ENCODE measurements at regions not wholly inside any gene's neighbourhood (a gene's known extent, or its start where the extent isn't known, plus 50 kb on each side); places are given as distances from the start of the nearest gene placed in this dataset.
"Not testable (repeated sequence)": the region's sequence is repeated elsewhere in the genome, so short reads cannot be mapped to it uniquely, and the experiment has no call there.

DNA sequence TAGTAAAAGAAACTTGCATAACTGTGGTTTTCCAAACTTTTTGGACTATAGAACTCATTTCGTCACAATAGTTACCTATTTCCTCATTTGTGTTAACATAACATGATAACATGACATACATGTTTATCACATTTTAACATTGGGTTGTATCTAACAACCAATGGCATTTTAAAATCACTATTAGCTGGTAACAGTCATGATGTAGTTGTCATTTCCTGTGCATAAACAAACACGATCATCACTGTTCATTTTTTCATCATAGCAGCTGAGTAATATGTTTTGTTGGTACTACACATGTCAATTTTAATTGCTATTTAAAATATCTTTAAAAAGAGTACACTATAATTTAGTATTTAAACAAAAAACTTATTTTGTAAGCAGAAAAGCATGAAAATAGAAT, 402.4 kb downstream of the SATB2 start:
- no peak overlapping the region for H3K14ac ChIP-seq (ENCODE audit: low read length)
- no peak overlapping the region for H4K91ac ChIP-seq (ENCODE audit: low read depth, low read length, poor library complexity)
- no peaks in the 10 kb centered on the region for H3K4me1 ChIP-seq (ENCODE audit: control insufficient read depth in 2 of 2, insufficient read depth in 1 of 2, low read depth in 1 of 2, low read length in 2 of 2)
- no CpG with 5 or more reads among the region's 2 CpGs for WGBS, 2 donors (ENCODE audit: extremely low coverage in 2 of 2, insufficient read length in 2 of 2, insufficient replicate concordance in 1 of 2)
- H3K9ac ChIP-seq (ENCODE audit: low read depth, low read length, poor library complexity): no peak overlapping the region
- no peaks in the 10 kb centered on the region for H3K9me3 ChIP-seq (replicated peaks in 1 of 2; ENCODE audit: control insufficient read depth in 2 of 2, insufficient read depth in 1 of 2, low read depth in 1 of 2, low read length in 2 of 2)
- no peak for DNase-seq (ENCODE audit: low spot score)
- H2AK5ac ChIP-seq (ENCODE audit: low read depth, low read length): no peak overlapping the region
- H3K79me1 ChIP-seq (ENCODE audit: low read depth, low read length): no peaks in the 10 kb centered on the region
- H3K4me3 ChIP-seq (ENCODE audit: low read length in 2 of 2): no peak overlapping the region
- no peak overlapping the region for H2AFZ ChIP-seq (ENCODE audit: low read length)
- H2BK5ac ChIP-seq (ENCODE audit: low read length): no peak overlapping the region
- H2BK12ac ChIP-seq (ENCODE audit: low read length): no peak overlapping the region
- H2BK15ac ChIP-seq (ENCODE audit: low read length): no peak overlapping the region
- no peaks in the 10 kb centered on the region for H3K36me3 ChIP-seq (replicated peaks in 1 of 2; ENCODE audit: control insufficient read depth in 2 of 2, insufficient read depth in 2 of 2, low read length in 2 of 2)
- no peak overlapping the region for H3K23ac ChIP-seq (ENCODE audit: low read depth, low read length, poor library complexity)
- no peak overlapping the region for H3K27ac ChIP-seq (replicated peaks; ENCODE audit: low read length)
- H3K4me2 ChIP-seq (ENCODE audit: insufficient read depth, low read length, poor library complexity, severe bottlenecking): no peak overlapping the region
- H3K18ac ChIP-seq (ENCODE audit: low read length): no peak overlapping the region
- no peak overlapping the region for H3K4ac ChIP-seq (ENCODE audit: low read length)
- no peak overlapping the region for H4K8ac ChIP-seq (ENCODE audit: low read depth, low read length)
- no peak overlapping the region for H2BK120ac ChIP-seq (ENCODE audit: low read depth, low read length)
- no peaks in the 10 kb centered on the region for H3K27me3 ChIP-seq (ENCODE audit: control insufficient read depth in 3 of 3, insufficient read depth in 3 of 3, low read depth in 1 of 3, low read length in 3 of 3)

DNA sequence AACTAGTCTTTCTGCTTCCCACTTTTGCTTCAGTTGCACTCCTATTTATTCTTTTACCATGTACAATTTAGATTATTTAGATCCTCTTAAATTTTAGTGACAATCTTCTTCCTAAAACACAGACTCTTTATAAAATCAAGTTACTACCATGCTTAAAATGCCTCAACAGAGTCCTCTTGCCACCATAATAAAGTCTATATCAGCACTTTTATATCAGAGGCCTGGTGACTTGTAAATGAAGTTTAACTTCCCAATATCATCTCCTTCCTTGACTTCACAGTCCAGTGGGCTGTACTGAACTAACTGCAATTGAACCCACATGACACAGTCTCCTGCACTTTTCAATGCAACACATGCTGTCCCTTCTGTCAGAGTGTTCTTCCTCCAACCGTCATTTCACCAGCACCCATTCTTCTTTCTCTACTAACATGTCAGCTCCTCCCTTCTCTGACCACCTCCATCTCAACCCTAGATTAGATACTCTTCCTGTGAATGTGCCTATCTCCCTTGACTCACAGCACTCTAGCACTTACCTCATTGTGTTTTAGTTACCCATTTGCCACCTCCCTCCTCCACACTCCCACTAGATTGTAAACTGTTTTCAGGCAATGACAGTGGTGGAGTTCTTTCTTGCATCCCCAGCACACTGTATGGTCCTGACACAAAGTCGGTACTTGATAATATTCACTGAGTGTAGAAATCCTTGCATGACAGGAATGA, 414.9 kb downstream of the SATB2 start:
- no peak overlapping the region for H3K4me3 ChIP-seq (ENCODE audit: low read length in 2 of 2)
- H4K8ac ChIP-seq (ENCODE audit: low read depth, low read length): no peak overlapping the region
- H2BK15ac ChIP-seq (ENCODE audit: low read length): no peak overlapping the region
- no peaks in the 10 kb centered on the region for H3K9me3 ChIP-seq (replicated peaks in 1 of 2; ENCODE audit: control insufficient read depth in 2 of 2, insufficient read depth in 1 of 2, low read depth in 1 of 2, low read length in 2 of 2)
- H3K27ac ChIP-seq (replicated peaks; ENCODE audit: low read length): no peak overlapping the region
- no CpG with 5 or more reads among the region's 2 CpGs for WGBS, 2 donors (ENCODE audit: extremely low coverage in 2 of 2, insufficient read length in 2 of 2, insufficient replicate concordance in 1 of 2)
- no peaks in the 10 kb centered on the region for H3K36me3 ChIP-seq (replicated peaks in 1 of 2; ENCODE audit: control insufficient read depth in 2 of 2, insufficient read depth in 2 of 2, low read length in 2 of 2)
- no peak overlapping the region for H3K4me2 ChIP-seq (ENCODE audit: insufficient read depth, low read length, poor library complexity, severe bottlenecking)
- DNase-seq (ENCODE audit: low spot score): no peak
- H3K9ac ChIP-seq (ENCODE audit: low read depth, low read length, poor library complexity): no peak overlapping the region
- no peak overlapping the region for H4K91ac ChIP-seq (ENCODE audit: low read depth, low read length, poor library complexity)
- no peak overlapping the region for H3K18ac ChIP-seq (ENCODE audit: low read length)
- no peaks in the 10 kb centered on the region for H3K4me1 ChIP-seq (ENCODE audit: control insufficient read depth in 2 of 2, insufficient read depth in 1 of 2, low read depth in 1 of 2, low read length in 2 of 2)
- H2BK120ac ChIP-seq (ENCODE audit: low read depth, low read length): no peak overlapping the region
- H3K4ac ChIP-seq (ENCODE audit: low read length): no peak overlapping the region
- no peaks in the 10 kb centered on the region for H3K27me3 ChIP-seq (ENCODE audit: control insufficient read depth in 3 of 3, insufficient read depth in 3 of 3, low read depth in 1 of 3, low read length in 3 of 3)
- no peak overlapping the region for H3K14ac ChIP-seq (ENCODE audit: low read length)
- H3K23ac ChIP-seq (ENCODE audit: low read depth, low read length, poor library complexity): no peak overlapping the region
- no peak overlapping the region for H2AK5ac ChIP-seq (ENCODE audit: low read depth, low read length)
- H2BK12ac ChIP-seq (ENCODE audit: low read length): no peak overlapping the region
- H2AFZ ChIP-seq (ENCODE audit: low read length): no peak overlapping the region
- H3K79me1 ChIP-seq (ENCODE audit: low read depth, low read length): no peaks in the 10 kb centered on the region
- H2BK5ac ChIP-seq (ENCODE audit: low read length): no peak overlapping the region

DNA sequence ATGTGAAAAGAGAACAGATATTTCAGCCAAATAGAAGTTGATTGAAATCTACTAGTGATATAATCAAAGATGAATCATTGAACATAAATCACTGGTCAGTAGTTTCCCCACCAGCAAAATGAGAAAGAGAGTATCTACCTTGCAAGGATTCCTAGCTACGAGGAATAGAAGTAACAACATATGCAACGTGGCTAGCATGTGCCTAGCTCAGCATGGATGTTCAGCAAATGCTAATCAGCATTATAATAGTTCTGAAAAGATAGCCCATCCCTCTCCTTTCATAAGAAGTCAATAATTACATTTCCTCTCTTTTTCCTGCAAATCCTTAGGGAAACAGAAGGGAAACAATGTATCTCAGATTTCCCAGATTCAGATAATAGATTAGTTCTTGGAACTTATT, 417.2 kb downstream of the SATB2 start:
- no peak overlapping the region for H3K18ac ChIP-seq (ENCODE audit: low read length)
- no peak overlapping the region for H2BK5ac ChIP-seq (ENCODE audit: low read length)
- no peak overlapping the region for H2BK12ac ChIP-seq (ENCODE audit: low read length)
- H2AFZ ChIP-seq (ENCODE audit: low read length): no peak overlapping the region
- no peak overlapping the region for H3K9ac ChIP-seq (ENCODE audit: low read depth, low read length, poor library complexity)
- no peak for DNase-seq (ENCODE audit: low spot score)
- WGBS, 2 donors (ENCODE audit: extremely low coverage in 2 of 2, insufficient read length in 2 of 2, insufficient replicate concordance in 1 of 2): no CpG with 5 or more reads among the region's 2 CpGs
- no peak overlapping the region for H2BK15ac ChIP-seq (ENCODE audit: low read length)
- H3K14ac ChIP-seq (ENCODE audit: low read length): no peak overlapping the region
- no peak overlapping the region for H3K27ac ChIP-seq (replicated peaks; ENCODE audit: low read length)
- no peak overlapping the region for H3K4me3 ChIP-seq (ENCODE audit: low read length in 2 of 2)
- no peak overlapping the region for H3K23ac ChIP-seq (ENCODE audit: low read depth, low read length, poor library complexity)
- no peak overlapping the region for H4K8ac ChIP-seq (ENCODE audit: low read depth, low read length)
- no peak overlapping the region for H2BK120ac ChIP-seq (ENCODE audit: low read depth, low read length)
- no peaks in the 10 kb centered on the region for H3K79me1 ChIP-seq (ENCODE audit: low read depth, low read length)
- no peak overlapping the region for H3K4me2 ChIP-seq (ENCODE audit: insufficient read depth, low read length, poor library complexity, severe bottlenecking)
- no peak overlapping the region for H2AK5ac ChIP-seq (ENCODE audit: low read depth, low read length)
- no peak overlapping the region for H3K4ac ChIP-seq (ENCODE audit: low read length)
- no peaks in the 10 kb centered on the region for H3K36me3 ChIP-seq (replicated peaks in 1 of 2; ENCODE audit: control insufficient read depth in 2 of 2, insufficient read depth in 2 of 2, low read length in 2 of 2)
- no peaks in the 10 kb centered on the region for H3K9me3 ChIP-seq (replicated peaks in 1 of 2; ENCODE audit: control insufficient read depth in 2 of 2, insufficient read depth in 1 of 2, low read depth in 1 of 2, low read length in 2 of 2)
- H3K4me1 ChIP-seq (ENCODE audit: control insufficient read depth in 2 of 2, insufficient read depth in 1 of 2, low read depth in 1 of 2, low read length in 2 of 2): no peaks in the 10 kb centered on the region
- no peak overlapping the region for H4K91ac ChIP-seq (ENCODE audit: low read depth, low read length, poor library complexity)
- H3K27me3 ChIP-seq (ENCODE audit: control insufficient read depth in 3 of 3, insufficient read depth in 3 of 3, low read depth in 1 of 3, low read length in 3 of 3): no peaks in the 10 kb centered on the region

DNA sequence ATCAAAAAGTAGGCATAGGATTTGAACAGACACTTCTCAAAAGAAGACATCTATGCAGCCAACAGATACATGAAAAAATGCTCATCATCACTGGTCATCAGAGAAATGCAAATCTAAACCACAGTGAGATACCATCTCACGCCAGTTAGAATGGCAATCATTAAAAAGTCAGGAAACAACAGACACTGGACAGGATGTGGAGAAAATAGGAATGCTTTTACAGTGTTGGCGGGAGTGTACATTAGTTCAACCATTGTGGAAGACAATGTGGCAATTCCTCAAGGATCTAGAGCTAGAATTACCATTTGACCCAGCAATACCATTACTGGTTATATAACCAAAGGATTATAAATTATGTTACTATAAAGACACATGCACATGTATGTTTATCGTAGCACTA, 424.0 kb downstream of the SATB2 start:
- not testable (repeated sequence) for H2BK5ac ChIP-seq (ENCODE audit: low read length); H3K36me3 ChIP-seq (replicated peaks in 1 of 2; ENCODE audit: control insufficient read depth in 2 of 2, insufficient read depth in 2 of 2, low read length in 2 of 2); H3K4me2 ChIP-seq (ENCODE audit: insufficient read depth, low read length, poor library complexity, severe bottlenecking); H2AK5ac ChIP-seq (ENCODE audit: low read depth, low read length); H4K91ac ChIP-seq (ENCODE audit: low read depth, low read length, poor library complexity); DNase-seq (ENCODE audit: low spot score); H3K27ac ChIP-seq (replicated peaks; ENCODE audit: low read length); H2BK120ac ChIP-seq (ENCODE audit: low read depth, low read length); H3K79me1 ChIP-seq (ENCODE audit: low read depth, low read length); H3K18ac ChIP-seq (ENCODE audit: low read length); H2BK15ac ChIP-seq (ENCODE audit: low read length); H3K9me3 ChIP-seq (replicated peaks in 1 of 2; ENCODE audit: control insufficient read depth in 2 of 2, insufficient read depth in 1 of 2, low read depth in 1 of 2, low read length in 2 of 2); H3K27me3 ChIP-seq (ENCODE audit: control insufficient read depth in 3 of 3, insufficient read depth in 3 of 3, low read depth in 1 of 3, low read length in 3 of 3); H3K4me1 ChIP-seq (ENCODE audit: control insufficient read depth in 2 of 2, insufficient read depth in 1 of 2, low read depth in 1 of 2, low read length in 2 of 2); H3K23ac ChIP-seq (ENCODE audit: low read depth, low read length, poor library complexity); H4K8ac ChIP-seq (ENCODE audit: low read depth, low read length); H3K9ac ChIP-seq (ENCODE audit: low read depth, low read length, poor library complexity); H3K4me3 ChIP-seq (ENCODE audit: low read length in 2 of 2); H3K4ac ChIP-seq (ENCODE audit: low read length); H3K14ac ChIP-seq (ENCODE audit: low read length); H2BK12ac ChIP-seq (ENCODE audit: low read length); H2AFZ ChIP-seq (ENCODE audit: low read length)
- WGBS, 2 donors (ENCODE audit: extremely low coverage in 2 of 2, insufficient read length in 2 of 2, insufficient replicate concordance in 1 of 2): no CpG with 5 or more reads among the region's 3 CpGs
